ENCODE measurements at regions not wholly inside any gene's neighbourhood (a gene's known extent, or its start where the extent isn't known, plus 50 kb on each side); places are given as distances from the start of the nearest gene placed in this dataset.
"Not testable (repeated sequence)": the region's sequence is repeated elsewhere in the genome, so short reads cannot be mapped to it uniquely, and the experiment has no call there.

- Mint-ChIP-seq H3K27me3 (no peaks in the 10 kb centered on the region), H3K27ac (no peak overlapping the region), H3K36me3 (ENCODE audit: low read depth) (no peaks in the 10 kb centered on the region), H3K4me3 (no peak overlapping the region), H3K9me3 (peaks cover 2% of the 10 kb centered on the region), H3K4me1 (ENCODE audit: low read depth) (no peaks in the 10 kb centered on the region)
- no peak for DNase-seq
These were observed 262.9 kb downstream of the ZIC1 start for GRCh38 chr3:147672035-147672434.

- Mint-ChIP-seq H3K9me3 (no peaks in the 10 kb centered on the region), H3K27me3 (no peaks in the 10 kb centered on the region), H3K27ac (no peak overlapping the region), H3K36me3 (ENCODE audit: low read depth) (no peaks in the 10 kb centered on the region), H3K4me1 (ENCODE audit: low read depth) (no peaks in the 10 kb centered on the region), H3K4me3 (no peak overlapping the region)
- no peak for DNase-seq
These were observed 263.3 kb downstream of the ZIC1 start for GRCh38 chr3:147672436-147672835.

- no peak for DNase-seq
- Mint-ChIP-seq H3K4me1 (ENCODE audit: low read depth) (no peaks in the 10 kb centered on the region), H3K36me3 (ENCODE audit: low read depth) (no peaks in the 10 kb centered on the region), H3K27me3 (no peaks in the 10 kb centered on the region), H3K27ac (no peak overlapping the region), H3K4me3 (no peak overlapping the region), H3K9me3 (no peaks in the 10 kb centered on the region)
These were observed 266.6 kb downstream of the ZIC1 start for GRCh38 chr3:147675761-147676160.

- no peak overlapping the region for H3K4me3 Mint-ChIP-seq
These were observed 271.8 kb downstream of the ZIC1 start for GRCh38 chr3:147680837-147681483.

GRCh38 chr3:147688868-147689267, 279.7 kb downstream of the ZIC1 start:
- Mint-ChIP-seq H3K9me3 (peaks cover 2% of the 10 kb centered on the region), H3K36me3 (ENCODE audit: low read depth) (no peaks in the 10 kb centered on the region), H3K4me3 (no peak overlapping the region), H3K4me1 (ENCODE audit: low read depth) (no peaks in the 10 kb centered on the region), H3K27ac (no peak overlapping the region), H3K27me3 (no peaks in the 10 kb centered on the region)
- DNase-seq, result no peak

More at GRCh38 chr3:147680837-147681483, 271.8 kb downstream of the ZIC1 start:
- Mint-ChIP-seq H3K4me1 (ENCODE audit: low read depth) (no peaks in the 10 kb centered on the region), H3K36me3 (ENCODE audit: low read depth) (no peaks in the 10 kb centered on the region), H3K9me3 (peaks cover under 1% of the 10 kb centered on the region), H3K27me3 (no peaks in the 10 kb centered on the region), H3K27ac (no peak overlapping the region)
- no peak for DNase-seq

- no peaks in the 10 kb centered on the region for H3K36me3 Mint-ChIP-seq (ENCODE audit: low read depth)
- H3K9me3 Mint-ChIP-seq, result peaks cover 7% of the 10 kb centered on the region
- no peak overlapping the region for H3K27ac Mint-ChIP-seq
- H3K4me1 Mint-ChIP-seq (ENCODE audit: low read depth), result no peaks in the 10 kb centered on the region
- no peaks in the 10 kb centered on the region for H3K27me3 Mint-ChIP-seq
- no peak for DNase-seq
- no peak overlapping the region for H3K4me3 Mint-ChIP-seq
These were observed 290.1 kb downstream of the ZIC1 start for GRCh38 chr3:147699175-147699838.

- peaks cover 7% of the 10 kb centered on the region for H3K9me3 Mint-ChIP-seq
- no peak overlapping the region for H3K4me3 Mint-ChIP-seq
- H3K4me1 Mint-ChIP-seq (ENCODE audit: low read depth), result no peaks in the 10 kb centered on the region
- H3K36me3 Mint-ChIP-seq (ENCODE audit: low read depth), result no peaks in the 10 kb centered on the region
- H3K27me3 Mint-ChIP-seq, result no peaks in the 10 kb centered on the region
- DNase-seq, result no peak
- H3K27ac Mint-ChIP-seq, result no peak overlapping the region
These were observed 292.0 kb downstream of the ZIC1 start for GRCh38 chr3:147701195-147701594.

- no peak for DNase-seq
- Mint-ChIP-seq H3K36me3 (ENCODE audit: low read depth) (no peaks in the 10 kb centered on the region), H3K27ac (no peak overlapping the region), H3K27me3 (no peaks in the 10 kb centered on the region), H3K4me3 (no peak overlapping the region), H3K9me3 (no peaks in the 10 kb centered on the region), H3K4me1 (ENCODE audit: low read depth) (no peaks in the 10 kb centered on the region)
These were observed 293.3 kb downstream of the ZIC1 start for GRCh38 chr3:147702509-147702908.

GRCh38 chr3:147705651-147706051, 296.5 kb downstream of the ZIC1 start:
- Mint-ChIP-seq H3K36me3 (ENCODE audit: low read depth) (no peaks in the 10 kb centered on the region), H3K27ac (no peak overlapping the region), H3K9me3 (no peaks in the 10 kb centered on the region), H3K4me3 (no peak overlapping the region), H3K4me1 (ENCODE audit: low read depth) (no peaks in the 10 kb centered on the region), H3K27me3 (no peaks in the 10 kb centered on the region)
- no peak for DNase-seq

- H3K36me3 Mint-ChIP-seq (ENCODE audit: low read depth); H3K9me3 Mint-ChIP-seq; H3K27me3 Mint-ChIP-seq; DNase-seq; H3K27ac Mint-ChIP-seq; H3K4me3 Mint-ChIP-seq; H3K4me1 Mint-ChIP-seq (ENCODE audit: low read depth): not testable (repeated sequence)
These were observed 301.6 kb downstream of the ZIC1 start for GRCh38 chr3:147710753-147711152.

- Mint-ChIP-seq H3K27me3 (no peaks in the 10 kb centered on the region), H3K4me1 (ENCODE audit: low read depth) (no peaks in the 10 kb centered on the region), H3K4me3 (no peak overlapping the region), H3K9me3 (peaks cover 3% of the 10 kb centered on the region), H3K36me3 (ENCODE audit: low read depth) (no peaks in the 10 kb centered on the region), H3K27ac (no peak overlapping the region)
- no peak for DNase-seq
These were observed 303.2 kb downstream of the ZIC1 start for GRCh38 chr3:147712357-147712756.

GRCh38 chr3:147712758-147713157, 303.6 kb downstream of the ZIC1 start:
- not testable (repeated sequence) for H3K27ac Mint-ChIP-seq; H3K4me1 Mint-ChIP-seq (ENCODE audit: low read depth); H3K9me3 Mint-ChIP-seq; H3K27me3 Mint-ChIP-seq; H3K36me3 Mint-ChIP-seq (ENCODE audit: low read depth); DNase-seq; H3K4me3 Mint-ChIP-seq

GRCh38 chr3:147713234-147714133, 304.3 kb downstream of the ZIC1 start:
- Mint-ChIP-seq H3K9me3 (peaks cover 3% of the 10 kb centered on the region), H3K27me3 (no peaks in the 10 kb centered on the region), H3K4me3 (no peak overlapping the region), H3K27ac (no peak overlapping the region), H3K4me1 (ENCODE audit: low read depth) (no peaks in the 10 kb centered on the region), H3K36me3 (ENCODE audit: low read depth) (no peaks in the 10 kb centered on the region)
- DNase-seq, result no peak

- Mint-ChIP-seq H3K36me3 (ENCODE audit: low read depth) (no peaks in the 10 kb centered on the region), H3K4me3 (no peak overlapping the region), H3K9me3 (peaks cover 13% of the 10 kb centered on the region), H3K4me1 (ENCODE audit: low read depth) (no peaks in the 10 kb centered on the region), H3K27me3 (no peaks in the 10 kb centered on the region), H3K27ac (no peak overlapping the region)
- no peak for DNase-seq
These were observed 320.5 kb downstream of the ZIC1 start for GRCh38 chr3:147729641-147730040.

- H3K36me3 Mint-ChIP-seq (ENCODE audit: low read depth), result no peaks in the 10 kb centered on the region
- H3K27me3 Mint-ChIP-seq, result no peaks in the 10 kb centered on the region
- H3K27ac Mint-ChIP-seq, result no peak overlapping the region
- H3K4me1 Mint-ChIP-seq (ENCODE audit: low read depth), result no peaks in the 10 kb centered on the region
- no peak for DNase-seq
- no peak overlapping the region for H3K4me3 Mint-ChIP-seq
- H3K9me3 Mint-ChIP-seq, result peaks cover 9% of the 10 kb centered on the region
These were observed 321.1 kb downstream of the ZIC1 start for GRCh38 chr3:147730284-147730683.

All from activated T-cell treated with anti-CD3 and anti-CD28 coated beads, Interleukin-2, amount 50 U/mL, for 24 hours (primary cell).